HEK293 (cell line): ENCODE measurements at regions not wholly inside any gene's neighbourhood (a gene's known extent, or its start where the extent isn't known, plus 50 kb on each side); places are given as distances from the start of the nearest gene placed in this dataset.

Source experiments
- ZBTB1 ChIP-seq: fragments of 450-650 bp; formaldehyde crosslinking; IDR thresholded peaks from 2 replicates; pipeline ENCODE4 v1.5.1; 2016; ENCODE audit warnings: missing biosample characterization, missing genetic modification characterization
- ZNF138 ChIP-seq: fragments of 450-650 bp; formaldehyde crosslinking; IDR thresholded peaks from 2 replicates; pipeline ENCODE4 v1.5.1; 2016; ENCODE audit warnings: missing biosample characterization, missing genetic modification characterization, borderline replicate concordance
- ZNF16 ChIP-seq: fragments of 450-650 bp; formaldehyde crosslinking; IDR thresholded peaks from 2 replicates; pipeline ENCODE4 v1.5.1; 2016; ENCODE audit warnings: low read depth, missing biosample characterization, missing genetic modification characterization
- ZNF221 ChIP-seq: fragments of 450-650 bp; formaldehyde crosslinking; IDR thresholded peaks from 2 replicates; pipeline ENCODE4 v1.5.1; 2017; ENCODE audit warnings: missing biosample characterization, missing genetic modification characterization, borderline replicate concordance
- ZNF544 ChIP-seq: fragments of 450-650 bp; formaldehyde crosslinking; IDR thresholded peaks from 2 replicates; pipeline ENCODE4 v1.5.0; 2017; ENCODE audit warnings: missing biosample characterization, missing genetic modification characterization
- TF ChIP-seq, protein P1 (sequence below): fragments of 450-650 bp; formaldehyde crosslinking; IDR thresholded peaks from 2 replicates; pipeline ENCODE4 v1.5.1; 2016; ENCODE audit warnings: missing biosample characterization, missing genetic modification characterization
- TF ChIP-seq, protein P2 (sequence below): fragments of 450-650 bp; IDR thresholded peaks from 2 replicates; pipeline ENCODE4 v1.5.1; 2018; ENCODE audit warnings: missing biosample characterization, missing genetic modification characterization
- TF ChIP-seq, protein P3 (sequence below): fragments of 450-650 bp; formaldehyde crosslinking; IDR thresholded peaks from 2 replicates; pipeline ENCODE4 v1.5.1; 2016; ENCODE audit warnings: missing biosample characterization, missing genetic modification characterization
- TF ChIP-seq, protein P4 (sequence below): fragments of 450-650 bp; IDR thresholded peaks from 2 replicates; pipeline ENCODE4 v1.5.1; 2018; ENCODE audit warnings: missing biosample characterization, mild to moderate bottlenecking, missing genetic modification characterization
- TF ChIP-seq, protein P5 (sequence below): fragments of 450-650 bp; formaldehyde crosslinking; IDR thresholded peaks from 2 replicates; pipeline ENCODE4 v1.5.1; 2017; ENCODE audit warnings: missing biosample characterization, missing genetic modification characterization

DNA sequence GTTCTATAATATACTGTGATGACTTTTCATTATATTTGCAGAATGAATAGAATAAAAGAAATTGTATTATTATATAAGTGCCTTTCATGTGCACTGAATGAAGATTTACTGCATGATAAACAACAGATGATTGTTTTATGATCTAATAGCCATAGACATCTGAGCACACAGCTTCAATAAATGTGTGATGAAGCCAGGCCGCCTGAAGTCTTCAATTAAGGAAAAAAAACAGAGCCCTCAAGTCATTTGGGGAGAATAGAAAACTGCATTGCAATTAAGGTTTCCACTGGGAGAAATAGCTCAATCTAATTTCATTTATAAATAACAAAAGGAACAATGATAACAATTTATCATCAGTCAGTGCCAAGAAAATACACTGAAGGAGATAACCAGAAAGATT lies 955.2 kb downstream of the FSTL5 start:
- TF ChIP-seq ZBTB1 (tag by site-specific recombination), result no peak
- TF ChIP-seq, protein P1, sequence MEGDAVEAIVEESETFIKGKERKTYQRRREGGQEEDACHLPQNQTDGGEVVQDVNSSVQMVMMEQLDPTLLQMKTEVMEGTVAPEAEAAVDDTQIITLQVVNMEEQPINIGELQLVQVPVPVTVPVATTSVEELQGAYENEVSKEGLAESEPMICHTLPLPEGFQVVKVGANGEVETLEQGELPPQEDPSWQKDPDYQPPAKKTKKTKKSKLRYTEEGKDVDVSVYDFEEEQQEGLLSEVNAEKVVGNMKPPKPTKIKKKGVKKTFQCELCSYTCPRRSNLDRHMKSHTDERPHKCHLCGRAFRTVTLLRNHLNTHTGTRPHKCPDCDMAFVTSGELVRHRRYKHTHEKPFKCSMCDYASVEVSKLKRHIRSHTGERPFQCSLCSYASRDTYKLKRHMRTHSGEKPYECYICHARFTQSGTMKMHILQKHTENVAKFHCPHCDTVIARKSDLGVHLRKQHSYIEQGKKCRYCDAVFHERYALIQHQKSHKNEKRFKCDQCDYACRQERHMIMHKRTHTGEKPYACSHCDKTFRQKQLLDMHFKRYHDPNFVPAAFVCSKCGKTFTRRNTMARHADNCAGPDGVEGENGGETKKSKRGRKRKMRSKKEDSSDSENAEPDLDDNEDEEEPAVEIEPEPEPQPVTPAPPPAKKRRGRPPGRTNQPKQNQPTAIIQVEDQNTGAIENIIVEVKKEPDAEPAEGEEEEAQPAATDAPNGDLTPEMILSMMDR (tag by site-specific recombination), result no peak
- TF ChIP-seq, protein P2, sequence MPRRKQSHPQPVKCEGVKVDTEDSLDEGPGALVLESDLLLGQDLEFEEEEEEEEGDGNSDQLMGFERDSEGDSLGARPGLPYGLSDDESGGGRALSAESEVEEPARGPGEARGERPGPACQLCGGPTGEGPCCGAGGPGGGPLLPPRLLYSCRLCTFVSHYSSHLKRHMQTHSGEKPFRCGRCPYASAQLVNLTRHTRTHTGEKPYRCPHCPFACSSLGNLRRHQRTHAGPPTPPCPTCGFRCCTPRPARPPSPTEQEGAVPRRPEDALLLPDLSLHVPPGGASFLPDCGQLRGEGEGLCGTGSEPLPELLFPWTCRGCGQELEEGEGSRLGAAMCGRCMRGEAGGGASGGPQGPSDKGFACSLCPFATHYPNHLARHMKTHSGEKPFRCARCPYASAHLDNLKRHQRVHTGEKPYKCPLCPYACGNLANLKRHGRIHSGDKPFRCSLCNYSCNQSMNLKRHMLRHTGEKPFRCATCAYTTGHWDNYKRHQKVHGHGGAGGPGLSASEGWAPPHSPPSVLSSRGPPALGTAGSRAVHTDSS (tag by site-specific recombination), result no peak
- no peak for TF ChIP-seq ZNF138 (tag by site-specific recombination)
- TF ChIP-seq, protein P3, sequence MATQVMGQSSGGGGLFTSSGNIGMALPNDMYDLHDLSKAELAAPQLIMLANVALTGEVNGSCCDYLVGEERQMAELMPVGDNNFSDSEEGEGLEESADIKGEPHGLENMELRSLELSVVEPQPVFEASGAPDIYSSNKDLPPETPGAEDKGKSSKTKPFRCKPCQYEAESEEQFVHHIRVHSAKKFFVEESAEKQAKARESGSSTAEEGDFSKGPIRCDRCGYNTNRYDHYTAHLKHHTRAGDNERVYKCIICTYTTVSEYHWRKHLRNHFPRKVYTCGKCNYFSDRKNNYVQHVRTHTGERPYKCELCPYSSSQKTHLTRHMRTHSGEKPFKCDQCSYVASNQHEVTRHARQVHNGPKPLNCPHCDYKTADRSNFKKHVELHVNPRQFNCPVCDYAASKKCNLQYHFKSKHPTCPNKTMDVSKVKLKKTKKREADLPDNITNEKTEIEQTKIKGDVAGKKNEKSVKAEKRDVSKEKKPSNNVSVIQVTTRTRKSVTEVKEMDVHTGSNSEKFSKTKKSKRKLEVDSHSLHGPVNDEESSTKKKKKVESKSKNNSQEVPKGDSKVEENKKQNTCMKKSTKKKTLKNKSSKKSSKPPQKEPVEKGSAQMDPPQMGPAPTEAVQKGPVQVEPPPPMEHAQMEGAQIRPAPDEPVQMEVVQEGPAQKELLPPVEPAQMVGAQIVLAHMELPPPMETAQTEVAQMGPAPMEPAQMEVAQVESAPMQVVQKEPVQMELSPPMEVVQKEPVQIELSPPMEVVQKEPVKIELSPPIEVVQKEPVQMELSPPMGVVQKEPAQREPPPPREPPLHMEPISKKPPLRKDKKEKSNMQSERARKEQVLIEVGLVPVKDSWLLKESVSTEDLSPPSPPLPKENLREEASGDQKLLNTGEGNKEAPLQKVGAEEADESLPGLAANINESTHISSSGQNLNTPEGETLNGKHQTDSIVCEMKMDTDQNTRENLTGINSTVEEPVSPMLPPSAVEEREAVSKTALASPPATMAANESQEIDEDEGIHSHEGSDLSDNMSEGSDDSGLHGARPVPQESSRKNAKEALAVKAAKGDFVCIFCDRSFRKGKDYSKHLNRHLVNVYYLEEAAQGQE, result no peak
- TF ChIP-seq, protein P4, sequence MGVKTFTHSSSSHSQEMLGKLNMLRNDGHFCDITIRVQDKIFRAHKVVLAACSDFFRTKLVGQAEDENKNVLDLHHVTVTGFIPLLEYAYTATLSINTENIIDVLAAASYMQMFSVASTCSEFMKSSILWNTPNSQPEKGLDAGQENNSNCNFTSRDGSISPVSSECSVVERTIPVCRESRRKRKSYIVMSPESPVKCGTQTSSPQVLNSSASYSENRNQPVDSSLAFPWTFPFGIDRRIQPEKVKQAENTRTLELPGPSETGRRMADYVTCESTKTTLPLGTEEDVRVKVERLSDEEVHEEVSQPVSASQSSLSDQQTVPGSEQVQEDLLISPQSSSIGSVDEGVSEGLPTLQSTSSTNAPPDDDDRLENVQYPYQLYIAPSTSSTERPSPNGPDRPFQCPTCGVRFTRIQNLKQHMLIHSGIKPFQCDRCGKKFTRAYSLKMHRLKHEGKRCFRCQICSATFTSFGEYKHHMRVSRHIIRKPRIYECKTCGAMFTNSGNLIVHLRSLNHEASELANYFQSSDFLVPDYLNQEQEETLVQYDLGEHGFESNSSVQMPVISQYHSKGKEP (tag by site-specific recombination), result no peak
- no peak for TF ChIP-seq ZNF544 (tag by site-specific recombination)
- TF ChIP-seq, protein P5, sequence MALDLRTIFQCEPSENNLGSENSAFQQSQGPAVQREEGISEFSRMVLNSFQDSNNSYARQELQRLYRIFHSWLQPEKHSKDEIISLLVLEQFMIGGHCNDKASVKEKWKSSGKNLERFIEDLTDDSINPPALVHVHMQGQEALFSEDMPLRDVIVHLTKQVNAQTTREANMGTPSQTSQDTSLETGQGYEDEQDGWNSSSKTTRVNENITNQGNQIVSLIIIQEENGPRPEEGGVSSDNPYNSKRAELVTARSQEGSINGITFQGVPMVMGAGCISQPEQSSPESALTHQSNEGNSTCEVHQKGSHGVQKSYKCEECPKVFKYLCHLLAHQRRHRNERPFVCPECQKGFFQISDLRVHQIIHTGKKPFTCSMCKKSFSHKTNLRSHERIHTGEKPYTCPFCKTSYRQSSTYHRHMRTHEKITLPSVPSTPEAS, result no peak
- no peak for TF ChIP-seq ZNF221 (tag by site-specific recombination)
- no peak for TF ChIP-seq ZNF16 (tag by site-specific recombination)
